HG03354 (cell line): ENCODE measurements at regions not wholly inside any gene's neighbourhood (a gene's known extent, or its start where the extent isn't known, plus 50 kb on each side); places are given as distances from the start of the nearest gene placed in this dataset.

Experiments
- ATAC-seq: cut with Tn5 transposase; IDR thresholded peaks from one replicate; pipeline ENCODE4 v1.9.1; 2021; ENCODE audit warnings: mild to moderate bottlenecking; ENCODE audit not compliant: unreplicated experiment, poor library complexity, severe bottlenecking

DNA sequence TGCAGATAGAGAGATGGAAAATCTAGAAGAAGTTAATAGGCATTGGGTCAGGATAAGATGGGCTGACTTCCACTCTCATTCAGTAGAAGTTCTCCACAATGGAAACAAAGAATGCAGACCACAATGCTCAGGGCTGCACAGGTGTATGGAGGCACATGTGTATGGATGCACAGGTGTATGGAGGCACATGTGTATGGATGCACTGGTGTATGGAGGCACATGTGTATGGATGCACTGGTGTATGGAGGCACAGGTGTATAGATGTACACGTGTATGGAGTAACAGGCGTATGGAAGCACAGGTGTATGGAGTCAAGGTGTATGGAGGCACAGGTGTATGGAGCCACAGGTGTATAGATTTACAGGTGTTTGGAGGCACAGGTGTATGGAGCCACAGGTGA, 285.7 kb upstream of the PPP2R2D start:
- no peak for ATAC-seq

DNA sequence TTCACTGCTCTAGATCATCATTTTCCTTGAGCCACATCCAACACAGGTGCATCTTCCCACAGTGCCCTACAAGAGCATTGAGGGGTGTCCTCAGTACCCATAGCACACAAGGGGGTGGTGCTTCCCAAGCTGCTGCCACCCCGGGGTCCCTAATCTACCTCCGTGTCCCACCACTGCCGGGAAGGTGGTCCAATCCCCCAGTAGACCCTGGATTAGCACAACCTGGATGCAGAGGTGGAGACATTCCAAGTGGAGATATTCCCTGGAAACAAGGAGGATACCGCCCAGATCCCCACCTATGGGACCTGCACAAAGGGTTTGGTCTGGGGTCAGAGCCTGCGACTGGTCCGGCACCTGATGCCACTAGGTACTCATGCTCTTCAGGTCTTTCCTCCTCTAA, 284.8 kb upstream of the PPP2R2D start:
- ATAC-seq: no peak

DNA sequence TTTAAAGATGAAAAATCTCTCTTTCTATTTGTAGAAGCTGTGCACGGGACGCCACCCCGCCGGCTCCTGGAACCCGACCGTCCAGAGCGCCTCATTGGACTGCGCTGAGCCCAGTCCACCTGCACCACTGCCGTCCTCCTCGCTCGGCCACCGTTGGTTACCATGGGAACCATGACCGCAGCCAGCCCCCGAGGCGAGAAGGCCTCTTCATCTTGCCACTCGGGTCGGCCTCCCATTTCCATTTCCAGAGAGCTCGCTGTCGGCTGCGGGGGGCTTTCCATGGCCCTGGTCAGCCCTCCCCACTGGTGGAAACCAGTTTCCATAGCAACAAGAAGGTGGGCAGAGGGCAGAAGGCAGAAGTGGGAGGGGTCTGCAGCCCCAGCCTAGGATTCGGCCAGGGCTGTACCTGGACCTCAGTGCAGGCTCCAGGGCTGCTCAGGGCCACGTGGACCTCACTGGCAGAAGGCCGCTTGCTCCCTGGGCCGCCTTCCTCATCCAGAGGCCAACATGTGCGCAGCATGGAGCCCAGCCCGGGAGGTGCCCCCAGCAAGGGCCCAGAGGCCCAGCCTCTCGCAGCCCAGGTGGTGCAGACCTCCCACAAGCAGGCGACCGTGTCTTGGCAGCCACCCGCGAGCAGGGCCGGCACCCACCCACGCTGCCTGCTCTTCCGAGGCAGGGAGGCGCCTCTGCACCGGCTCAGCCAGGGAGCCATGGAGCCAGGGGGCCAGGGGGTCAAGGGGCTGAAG, 283.5 kb upstream of the PPP2R2D start:
- ATAC-seq: no peak

DNA sequence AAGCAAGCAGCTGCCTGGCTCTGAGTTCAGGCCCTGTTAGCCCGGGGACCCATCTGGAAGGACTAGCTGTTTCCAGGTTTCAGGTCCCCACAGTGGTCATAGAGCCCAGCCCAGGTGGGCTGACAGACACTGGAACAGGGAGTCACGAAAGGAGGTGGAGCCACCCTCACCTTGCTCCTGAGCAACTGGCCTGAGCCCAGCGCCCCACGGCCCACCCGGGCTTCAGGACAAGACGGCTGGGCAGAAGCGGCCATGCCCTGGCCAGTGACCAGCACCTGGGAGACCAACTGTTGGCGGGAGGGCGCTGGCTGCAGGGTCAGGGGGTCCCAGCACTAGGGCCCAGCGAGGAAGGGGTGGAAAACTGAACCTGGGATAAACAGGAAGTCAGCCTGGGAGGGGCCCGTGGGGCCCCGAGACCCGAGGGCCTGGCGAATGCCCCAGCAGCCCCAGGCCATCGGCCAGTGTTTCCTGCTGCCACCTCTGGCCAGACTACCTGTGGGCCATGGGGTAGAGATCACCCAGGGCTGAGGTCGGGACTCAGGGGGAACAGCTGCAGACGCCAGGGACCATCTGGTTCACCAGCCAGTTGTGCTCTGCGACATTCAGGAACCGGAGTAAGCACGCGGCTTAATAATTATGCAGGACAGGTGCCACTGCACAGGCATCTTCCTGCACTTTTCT, 282.1 kb upstream of the PPP2R2D start:
- no peak for ATAC-seq

DNA sequence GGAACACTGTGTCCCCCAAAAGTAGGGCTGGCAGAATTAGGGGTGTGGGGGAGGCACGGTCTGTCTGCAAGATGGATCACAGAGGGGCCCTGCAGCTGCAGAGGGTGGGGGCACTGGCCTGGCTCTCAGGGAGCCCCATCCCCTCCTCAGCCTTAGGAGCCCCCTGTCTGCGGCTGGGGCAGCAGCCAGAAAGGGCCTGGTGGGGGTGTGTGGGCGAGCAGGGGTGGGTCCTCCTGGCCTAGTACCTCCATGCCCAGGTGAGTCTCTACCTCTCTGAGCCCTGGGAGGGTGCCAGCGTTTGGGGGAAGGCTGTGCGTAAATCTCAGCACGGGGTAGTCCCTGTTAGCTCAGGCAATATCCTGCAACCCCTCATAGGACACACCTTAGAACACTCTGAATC, 280.5 kb upstream of the PPP2R2D start:
- ATAC-seq: no peak

DNA sequence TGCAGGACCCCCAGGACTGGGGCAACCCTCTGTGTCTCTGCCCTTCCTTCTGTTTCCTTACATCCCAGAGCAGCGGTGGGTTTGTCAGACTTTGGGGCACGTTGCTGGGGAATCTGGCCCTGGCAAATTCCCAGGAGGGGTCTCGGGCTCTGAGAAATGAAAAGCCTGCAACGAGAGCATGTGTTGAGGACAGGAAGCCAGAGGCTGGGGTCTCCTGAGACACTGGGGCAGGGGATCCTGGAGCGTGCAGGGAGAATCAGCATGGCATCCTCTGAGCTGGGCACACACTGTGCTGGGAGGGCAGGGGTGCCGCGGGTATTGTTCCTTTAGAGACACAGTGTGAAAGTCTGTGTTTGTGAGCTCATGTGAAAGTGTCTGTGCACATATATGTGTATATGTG, 279.9 kb upstream of the PPP2R2D start:
- no peak for ATAC-seq

DNA sequence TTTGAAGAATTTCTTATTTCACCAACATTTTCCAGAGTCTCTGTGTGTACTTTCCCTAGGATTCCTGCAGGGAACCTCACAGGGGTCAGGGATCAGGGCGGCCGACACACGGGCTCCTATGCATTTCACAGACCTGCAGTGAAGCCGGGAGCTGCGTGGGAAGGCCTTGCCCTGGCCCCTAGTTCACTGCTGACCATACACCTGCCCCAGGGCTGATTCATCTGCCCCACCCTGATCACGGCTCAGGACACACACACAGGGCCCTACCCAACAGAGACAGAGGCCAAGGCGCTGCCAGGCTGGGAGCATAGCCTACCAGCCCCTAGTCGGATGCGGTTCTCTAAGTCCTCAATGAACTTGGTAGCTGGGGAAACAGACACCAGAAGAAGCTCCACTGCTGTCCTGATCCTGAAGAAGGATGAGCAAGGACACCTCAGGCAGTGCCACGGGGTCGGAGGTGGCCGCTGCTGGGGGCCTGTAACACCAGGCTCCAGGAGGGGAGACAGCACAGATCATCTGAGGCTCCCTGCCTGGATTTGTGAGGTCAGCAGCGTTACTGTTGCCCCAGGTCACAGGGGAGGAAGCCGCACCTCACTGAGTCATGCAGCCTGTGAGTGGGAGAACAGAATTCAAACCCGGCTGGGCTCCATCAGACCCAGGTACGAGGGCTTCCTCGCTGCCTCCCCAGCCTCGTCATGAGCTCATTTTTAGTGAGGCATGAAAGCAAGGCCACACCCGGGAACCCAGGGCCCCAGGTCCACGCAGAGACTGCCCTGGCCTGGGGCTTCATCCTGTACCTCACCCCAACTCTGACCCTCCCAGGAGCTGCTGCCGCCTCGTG, 278.8 kb upstream of the PPP2R2D start:
- no peak for ATAC-seq

DNA sequence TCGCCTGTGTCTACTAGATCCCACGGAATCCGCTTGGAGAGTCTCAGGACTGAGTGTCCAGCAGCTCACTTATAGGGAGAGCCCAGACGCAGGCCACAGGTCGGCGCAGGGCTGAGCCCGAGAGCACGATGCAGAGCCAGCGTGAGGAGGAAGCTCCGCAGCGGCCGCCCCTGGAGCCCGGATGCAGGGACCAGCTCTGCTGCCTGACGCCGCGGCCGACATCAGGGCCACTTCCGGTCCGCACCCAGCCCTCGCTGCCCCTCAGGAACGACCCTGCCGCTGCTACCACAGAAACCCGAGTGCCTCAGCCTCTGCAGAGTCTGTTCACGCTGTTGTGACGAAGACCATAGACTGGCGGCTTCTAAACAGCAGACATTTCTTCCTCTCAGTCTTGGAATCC, 275.8 kb upstream of the PPP2R2D start:
- ATAC-seq: no peak

DNA sequence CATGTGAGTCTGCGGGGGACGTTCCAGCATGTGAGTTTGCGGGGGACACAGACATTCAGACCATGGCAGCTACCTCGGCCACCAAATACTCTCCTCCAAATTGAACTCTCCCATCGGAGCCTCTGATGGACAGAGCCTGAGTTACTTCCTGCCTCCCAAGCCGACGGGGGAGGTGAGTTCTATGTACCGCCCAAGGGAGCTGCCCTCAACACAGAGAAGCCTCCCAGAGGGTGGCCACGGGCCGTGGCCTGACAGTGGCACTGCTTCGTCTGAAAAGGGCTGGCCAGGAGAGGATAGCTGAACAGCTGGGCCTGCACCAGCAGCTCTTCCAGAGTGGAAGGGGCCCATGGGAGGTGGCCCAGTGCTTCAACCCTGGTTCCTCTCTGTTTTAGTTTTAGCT, 274.5 kb upstream of the PPP2R2D start:
- no peak for ATAC-seq

DNA sequence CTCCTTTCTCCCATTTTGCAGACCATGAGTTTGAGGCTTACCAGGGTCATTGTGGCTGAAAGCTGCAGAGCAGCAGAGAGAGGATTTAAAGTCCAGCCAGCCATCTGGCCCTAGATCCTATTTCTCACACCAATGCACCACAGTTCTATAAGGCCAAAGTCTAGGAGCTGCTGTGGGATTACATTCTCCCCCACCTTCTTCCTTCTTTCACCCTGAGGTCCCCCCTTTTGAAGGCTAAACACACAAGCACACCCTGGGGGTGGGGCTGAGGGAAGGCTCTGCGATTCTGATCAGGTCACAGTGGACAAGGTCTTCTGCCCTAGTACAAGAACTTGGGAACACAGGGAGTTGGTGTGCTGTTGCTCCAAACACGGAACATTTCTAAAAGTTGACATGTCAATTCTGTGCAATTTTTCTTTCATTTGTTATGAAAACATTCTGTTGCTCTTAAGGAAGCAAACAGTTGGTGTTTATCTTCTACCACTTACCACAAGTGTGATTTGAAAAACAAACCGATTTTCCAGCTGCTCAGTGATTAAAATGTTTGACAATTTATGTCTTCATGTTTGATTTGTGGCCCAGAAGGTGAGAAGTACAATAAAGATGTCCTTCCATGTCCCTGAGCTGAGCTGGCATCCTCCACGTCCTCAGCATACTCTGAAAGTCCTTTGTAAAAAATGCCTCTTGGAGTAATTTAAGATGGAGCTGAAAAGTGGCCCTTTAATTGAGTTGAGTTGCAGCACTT, 271.6 kb upstream of the PPP2R2D start:
- no peak for ATAC-seq

DNA sequence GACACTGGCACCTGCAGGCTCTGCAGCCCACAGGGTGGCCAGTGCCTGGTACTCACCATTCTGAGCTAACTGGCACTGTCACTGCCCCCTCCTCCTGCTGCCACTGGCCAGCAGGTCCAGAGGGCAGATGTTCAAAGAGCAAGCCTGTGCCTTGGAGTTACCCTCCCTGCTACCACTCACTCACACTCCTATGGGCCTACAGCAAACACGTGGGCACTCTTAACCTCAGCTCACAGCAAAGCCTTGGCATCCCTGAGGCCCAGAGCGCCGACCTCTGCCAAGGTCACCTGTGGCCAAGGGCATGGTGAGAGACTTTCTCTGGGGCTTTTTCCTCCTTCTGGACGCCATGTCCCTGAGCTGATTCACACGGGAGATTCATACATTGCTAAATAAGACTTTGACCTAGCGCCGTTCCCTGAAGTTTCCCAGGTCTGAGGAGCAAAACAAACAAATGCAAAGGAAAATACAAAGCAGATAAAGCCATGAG, 270.0 kb upstream of the PPP2R2D start:
- no peak for ATAC-seq

DNA sequence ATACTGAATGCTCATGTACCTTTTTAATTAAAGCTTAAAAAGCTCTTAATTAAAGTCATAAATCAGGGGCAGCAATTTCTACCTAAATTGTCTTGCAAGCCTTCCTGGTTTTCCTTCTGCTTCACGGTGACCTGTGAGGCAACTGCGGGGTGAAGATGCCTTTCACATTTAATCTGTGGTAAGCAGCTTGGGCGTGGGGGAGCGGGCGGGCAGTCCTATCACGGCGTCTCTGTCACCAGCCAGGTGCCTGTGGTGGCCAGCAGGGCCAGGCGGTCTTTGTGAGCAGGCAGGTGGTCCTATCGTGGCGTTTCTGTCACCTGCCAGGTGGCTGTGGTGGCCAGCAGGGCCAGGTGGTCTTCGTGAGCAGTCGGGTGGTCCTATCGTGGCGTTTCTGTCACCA, 269.2 kb upstream of the PPP2R2D start:
- no peak for ATAC-seq

DNA sequence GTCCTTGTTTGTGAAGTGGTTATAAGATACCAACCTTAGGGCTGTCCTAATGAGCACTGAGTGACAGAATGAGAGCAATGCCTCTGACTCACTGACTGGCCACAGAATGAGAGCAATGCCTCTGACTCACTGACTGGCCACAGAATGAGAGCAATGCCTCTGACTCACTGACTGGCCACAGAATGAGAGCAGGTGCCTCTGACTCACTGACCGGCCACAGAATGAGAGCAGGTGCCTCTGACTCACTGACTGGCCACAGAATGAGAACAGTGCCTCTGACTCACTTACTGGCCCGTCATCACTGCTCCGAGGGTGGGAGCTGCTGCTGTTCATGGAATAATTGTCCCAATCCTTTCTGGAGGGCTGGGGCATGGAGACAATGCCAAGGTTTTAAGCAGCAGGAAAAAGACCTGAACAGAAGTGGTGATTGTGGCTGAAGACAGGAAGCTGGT, 265.2 kb upstream of the PPP2R2D start:
- no peak for ATAC-seq

DNA sequence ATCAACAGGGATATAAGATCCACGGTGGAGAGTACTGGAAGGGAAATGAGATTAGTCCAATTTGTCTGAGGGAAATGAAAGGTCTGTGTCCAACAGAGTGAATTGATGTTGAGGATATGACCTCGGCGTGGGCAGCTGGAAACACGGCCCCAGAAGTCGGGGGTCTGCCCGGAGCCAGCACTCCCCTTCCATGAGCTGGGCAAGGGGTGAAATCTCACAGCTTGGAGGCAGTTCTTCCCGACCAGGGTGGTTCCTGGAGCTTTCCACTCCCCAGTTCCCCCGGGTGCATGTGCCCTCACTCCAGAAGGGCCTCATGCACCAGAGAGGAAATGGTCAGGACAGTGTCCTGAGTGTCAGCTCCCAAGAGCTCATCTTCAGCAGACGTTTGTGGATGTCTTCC, 264.7 kb upstream of the PPP2R2D start:
- no peak for ATAC-seq

DNA sequence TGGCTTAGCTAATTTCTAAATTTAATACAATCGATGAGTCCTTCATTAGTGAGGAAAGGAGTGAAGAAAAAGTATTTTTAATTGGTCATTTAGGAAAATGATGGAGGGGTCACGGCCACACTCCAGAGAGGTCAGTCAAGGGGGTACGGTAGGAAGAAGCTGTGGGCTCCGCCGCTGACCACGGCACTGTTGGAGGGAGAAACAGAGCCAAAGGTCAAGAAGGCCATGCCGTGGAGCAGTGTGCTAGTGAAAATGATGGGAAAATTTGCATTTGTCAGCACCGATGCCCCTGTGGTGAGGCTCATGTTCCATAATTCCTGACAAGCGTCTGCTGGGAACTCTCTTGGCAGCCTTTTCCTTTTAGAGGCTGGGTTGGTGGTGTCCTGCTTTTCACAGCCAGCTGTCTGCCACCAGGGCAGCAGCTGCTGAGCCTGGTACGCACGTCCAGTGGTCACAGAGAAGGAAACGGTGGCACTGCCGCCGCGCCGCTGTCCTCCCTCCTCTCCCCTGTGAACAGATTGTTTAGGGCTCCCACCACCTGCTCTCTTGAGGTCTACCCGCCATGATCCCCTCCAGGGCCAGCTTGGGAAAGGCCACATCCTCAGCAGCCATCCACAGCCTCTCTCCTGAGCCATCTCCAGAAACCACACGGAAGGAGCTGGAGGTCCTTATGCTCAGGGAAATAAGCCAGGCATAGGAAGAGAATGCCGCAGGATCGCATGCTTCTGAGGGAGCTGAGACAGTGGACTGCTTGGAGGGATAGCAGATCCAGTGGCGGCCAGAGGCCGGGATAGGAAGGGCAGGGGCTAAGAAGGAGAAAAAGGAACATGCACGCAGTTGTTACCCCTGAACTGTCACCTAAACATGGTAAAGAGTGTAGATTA, 263.7 kb upstream of the PPP2R2D start:
- ATAC-seq: no peak

DNA sequence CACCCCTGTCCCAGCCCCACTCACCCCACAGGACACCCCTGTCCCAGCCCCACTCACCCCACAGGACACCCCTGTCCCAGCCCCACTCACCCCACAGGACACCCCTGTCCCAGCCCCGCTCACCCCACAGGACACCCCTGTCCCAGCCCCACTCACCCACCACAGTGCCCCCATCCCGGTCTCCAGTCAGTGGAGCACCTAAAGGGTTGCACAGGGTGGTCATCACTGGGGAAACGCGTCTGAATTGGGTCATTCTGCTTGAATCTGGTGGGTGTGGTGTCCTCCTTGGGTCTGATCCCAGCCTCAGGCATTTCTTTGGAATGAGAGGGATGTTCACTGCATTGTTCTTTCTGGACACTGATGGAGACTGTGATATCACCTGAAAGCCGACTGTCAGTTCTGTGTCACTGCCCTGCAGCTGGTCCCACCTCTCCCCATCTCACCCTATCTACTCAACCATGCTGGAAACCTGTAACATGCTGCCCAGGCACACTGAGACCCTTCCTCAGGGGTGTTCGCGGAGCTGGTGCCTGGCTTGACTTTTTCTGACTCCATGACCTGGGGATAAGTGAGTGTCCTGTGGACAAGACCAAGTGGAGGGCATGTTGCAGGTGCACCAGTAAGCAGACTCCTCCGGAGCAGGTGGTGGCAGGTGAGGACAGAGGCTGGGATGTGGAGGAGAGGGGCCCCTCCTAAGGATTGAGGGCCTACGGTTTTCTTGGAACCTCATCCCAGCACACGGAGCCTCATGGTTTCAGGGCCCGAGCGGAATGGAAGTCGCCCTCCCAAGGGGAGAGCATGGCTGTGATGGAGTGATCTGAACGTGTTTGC, 262.5 kb upstream of the PPP2R2D start:
- ATAC-seq: no peak

DNA sequence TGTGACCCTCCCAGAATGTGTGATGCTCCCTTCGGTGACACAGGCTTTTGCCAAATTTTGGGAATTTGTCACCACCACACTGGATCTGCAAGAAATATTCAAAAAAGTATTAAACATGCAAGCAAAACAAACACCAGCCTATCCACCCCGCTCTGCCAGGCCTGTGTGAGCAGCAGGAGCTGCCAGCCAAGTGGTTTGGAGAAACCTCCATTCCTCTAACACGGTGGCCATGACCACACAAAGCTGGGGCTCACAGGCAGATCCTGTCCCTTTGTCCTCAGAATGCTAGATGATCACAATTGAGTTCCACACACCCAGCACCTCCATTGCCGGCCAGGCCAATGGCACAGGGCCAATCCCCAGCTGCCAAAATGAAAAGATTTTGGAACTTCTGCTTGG, 261.9 kb upstream of the PPP2R2D start:
- no peak for ATAC-seq

DNA sequence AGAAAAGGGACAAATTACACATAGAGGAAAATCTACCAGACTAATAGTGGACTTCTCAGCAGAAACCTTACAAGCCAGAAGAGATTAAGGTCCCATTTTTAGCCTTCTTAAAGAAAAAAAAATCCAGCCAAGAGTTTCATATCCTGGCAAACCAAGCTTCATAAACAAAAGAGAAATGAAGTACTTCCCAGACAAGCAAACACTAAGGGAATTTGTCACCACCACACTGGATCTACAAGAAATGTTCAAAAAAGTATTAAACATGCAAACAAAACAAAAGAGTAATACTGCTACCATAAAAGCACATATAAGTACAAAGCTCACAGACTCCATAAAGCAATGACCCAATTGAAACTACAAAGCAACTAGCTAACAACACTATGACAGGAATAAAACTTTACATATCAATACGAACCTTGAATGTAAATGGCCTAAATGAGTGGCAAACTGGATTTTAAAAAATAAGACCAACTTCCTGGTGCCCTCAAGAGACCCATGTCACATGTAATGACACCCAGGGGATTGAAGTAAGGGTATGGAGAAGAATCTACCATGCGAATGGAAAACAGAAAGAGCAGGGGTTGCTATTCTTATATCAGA, 260.7 kb upstream of the PPP2R2D start:
- no peak for ATAC-seq
